ENCODE measurements at regions not wholly inside any gene's neighbourhood (a gene's known extent, or its start where the extent isn't known, plus 50 kb on each side); places are given as distances from the start of the nearest gene placed in this dataset.

GRCh38 chr2:212619954-212620353, 81.4 kb upstream of the ERBB4 start:
- TF ChIP-seq, protein P1, sequence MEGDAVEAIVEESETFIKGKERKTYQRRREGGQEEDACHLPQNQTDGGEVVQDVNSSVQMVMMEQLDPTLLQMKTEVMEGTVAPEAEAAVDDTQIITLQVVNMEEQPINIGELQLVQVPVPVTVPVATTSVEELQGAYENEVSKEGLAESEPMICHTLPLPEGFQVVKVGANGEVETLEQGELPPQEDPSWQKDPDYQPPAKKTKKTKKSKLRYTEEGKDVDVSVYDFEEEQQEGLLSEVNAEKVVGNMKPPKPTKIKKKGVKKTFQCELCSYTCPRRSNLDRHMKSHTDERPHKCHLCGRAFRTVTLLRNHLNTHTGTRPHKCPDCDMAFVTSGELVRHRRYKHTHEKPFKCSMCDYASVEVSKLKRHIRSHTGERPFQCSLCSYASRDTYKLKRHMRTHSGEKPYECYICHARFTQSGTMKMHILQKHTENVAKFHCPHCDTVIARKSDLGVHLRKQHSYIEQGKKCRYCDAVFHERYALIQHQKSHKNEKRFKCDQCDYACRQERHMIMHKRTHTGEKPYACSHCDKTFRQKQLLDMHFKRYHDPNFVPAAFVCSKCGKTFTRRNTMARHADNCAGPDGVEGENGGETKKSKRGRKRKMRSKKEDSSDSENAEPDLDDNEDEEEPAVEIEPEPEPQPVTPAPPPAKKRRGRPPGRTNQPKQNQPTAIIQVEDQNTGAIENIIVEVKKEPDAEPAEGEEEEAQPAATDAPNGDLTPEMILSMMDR (IDR thresholded peaks at IDR 0.05; ENCODE audit: insufficient read depth, low read depth, low read length): no peak
- TF ChIP-seq EZH2 (IDR thresholded peaks at IDR 0.05; ENCODE audit: insufficient read depth, low read length): no peak
